ENCODE measurements at regions not wholly inside any gene's neighbourhood (a gene's known extent, or its start where the extent isn't known, plus 50 kb on each side); places are given as distances from the start of the nearest gene placed in this dataset.

DNA sequence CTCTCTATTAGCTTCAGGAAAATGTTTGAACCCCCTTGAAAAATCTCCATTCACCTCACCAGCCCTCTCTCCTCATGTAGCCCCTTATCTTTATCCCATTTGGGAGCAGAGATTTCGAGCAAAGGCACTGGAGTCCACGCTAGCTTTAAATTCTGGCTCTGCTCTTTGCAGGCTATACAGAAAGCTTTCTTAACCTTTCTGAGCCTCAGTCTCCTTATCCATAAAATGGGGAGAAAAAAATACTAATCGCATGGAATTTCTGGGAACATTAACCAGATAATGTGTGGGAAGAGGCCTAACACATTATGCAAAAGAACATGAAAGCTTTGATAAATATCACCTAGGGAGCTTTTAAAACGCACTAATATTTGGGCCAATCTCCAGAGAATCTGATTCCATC lies 476.3 kb upstream of the CDH5 start:
- POLR2A ChIA-PET, result no interaction called here
- ATAC-seq, result no peak
- CTCF ChIA-PET, result no interaction called here

GRCh38 chr16:65889533-65889966 lies 476.9 kb upstream of the CDH5 start:
- Histone ChIP-seq H3K36me3 (ENCODE audit: control insufficient read depth in 2 of 3, insufficient read depth in 3 of 3, low read length in 3 of 3) (no peaks in the 10 kb centered on the region), H3K4me1 (ENCODE audit: control insufficient read depth in 2 of 2, insufficient read depth in 2 of 2, low read length in 2 of 2) (no peaks in the 10 kb centered on the region), H3K9me3 (ENCODE audit: control insufficient read depth in 2 of 3, low read length in 3 of 3) (no peaks in the 10 kb centered on the region), H3K27me3 (ENCODE audit: control insufficient read depth in 2 of 2, insufficient read depth in 2 of 2, low read length in 2 of 2) (no peaks in the 10 kb centered on the region), H3K4me3 (ENCODE audit: low read length) (no peak overlapping the region), H3K27ac (ENCODE audit: low read depth, low read length) (no peak overlapping the region)
- POLR2A ChIA-PET, result no interaction called here
- ATAC-seq, result no peak
- intact Hi-C loops (cut with micrococcal nuclease), result no loop called here
- CTCF ChIA-PET, result no interaction called here
- Mint-ChIP-seq H3K4me3 (no peak overlapping the region), H3K9me3 (peaks cover 0 to 12% (median 2%) of the 10 kb centered on the region in 11 donors), H3K27me3 (peaks cover 0 to 5% (median 0%) of the 10 kb centered on the region in 5 donors), H3K36me3 (no peaks in the 10 kb centered on the region), H3K4me1 (no peaks in the 10 kb centered on the region), H3K27ac (no peak overlapping the region)
- DNase-seq, result no peak

More for the DNA sequence above, 476.3 kb upstream of the CDH5 start:
- no peak overlapping the region for H3K27ac ChIP-seq (ENCODE audit: low read depth, low read length)
- H3K4me3 ChIP-seq (ENCODE audit: low read length), result no peak overlapping the region
- Mint-ChIP-seq H3K9me3 (peaks cover 0 to 11% (median 2%) of the 10 kb centered on the region in 11 donors), H3K36me3 (no peaks in the 10 kb centered on the region), H3K27ac (no peak overlapping the region), H3K27me3 (peaks cover 0 to 5% (median 0%) of the 10 kb centered on the region in 5 donors), H3K4me1 (no peaks in the 10 kb centered on the region), H3K4me3 (no peak overlapping the region)
- no peaks in the 10 kb centered on the region for H3K36me3 ChIP-seq (ENCODE audit: control insufficient read depth in 2 of 3, insufficient read depth in 3 of 3, low read length in 3 of 3)
- no peaks in the 10 kb centered on the region for H3K4me1 ChIP-seq (ENCODE audit: control insufficient read depth in 2 of 2, insufficient read depth in 2 of 2, low read length in 2 of 2)
- no peaks in the 10 kb centered on the region for H3K9me3 ChIP-seq (ENCODE audit: control insufficient read depth in 2 of 3, low read length in 3 of 3)
- no peak for DNase-seq
- H3K27me3 ChIP-seq (ENCODE audit: control insufficient read depth in 2 of 2, insufficient read depth in 2 of 2, low read length in 2 of 2), result no peaks in the 10 kb centered on the region
- intact Hi-C loops (cut with micrococcal nuclease), result no loop called here

GRCh38 chr16:65888201-65888600 lies 478.3 kb upstream of the CDH5 start:
- no peak overlapping the region for H3K27ac ChIP-seq (ENCODE audit: low read depth, low read length)
- H3K4me3 Mint-ChIP-seq, result no peak overlapping the region
- H3K27ac Mint-ChIP-seq, result no peak overlapping the region
- intact Hi-C loops (cut with micrococcal nuclease), result no loop called here
- ATAC-seq (no peak), DNase-seq (no peak)
- no peaks in the 10 kb centered on the region for H3K9me3 ChIP-seq (ENCODE audit: control insufficient read depth in 2 of 3, low read length in 3 of 3)
- H3K4me3 ChIP-seq (ENCODE audit: low read length), result no peak overlapping the region
- H3K36me3 ChIP-seq (ENCODE audit: control insufficient read depth in 2 of 3, insufficient read depth in 3 of 3, low read length in 3 of 3), result no peaks in the 10 kb centered on the region
- H3K27me3 ChIP-seq (ENCODE audit: control insufficient read depth in 2 of 2, insufficient read depth in 2 of 2, low read length in 2 of 2), result no peaks in the 10 kb centered on the region
- no peaks in the 10 kb centered on the region for H3K4me1 ChIP-seq (ENCODE audit: control insufficient read depth in 2 of 2, insufficient read depth in 2 of 2, low read length in 2 of 2)
- no peaks in the 10 kb centered on the region for H3K4me1 Mint-ChIP-seq
- peaks cover 0 to 12% (median under 1%) of the 10 kb centered on the region in 11 donors for H3K9me3 Mint-ChIP-seq
- ChIA-PET POLR2A (no interaction called here), CTCF (no interaction called here)
- H3K36me3 Mint-ChIP-seq, result no peaks in the 10 kb centered on the region
- H3K27me3 Mint-ChIP-seq, result peaks cover 0 to 5% (median 0%) of the 10 kb centered on the region in 5 donors

GRCh38 chr16:65884018-65884417 lies 482.5 kb upstream of the CDH5 start:
- Mint-ChIP-seq H3K27me3 (peaks cover 0 to 15% (median 4%) of the 10 kb centered on the region in 5 donors), H3K36me3 (no peaks in the 10 kb centered on the region), H3K9me3 (peaks cover 0 to 12% (median 0%) of the 10 kb centered on the region in 11 donors), H3K4me3 (no peak overlapping the region), H3K27ac (no peak overlapping the region), H3K4me1 (no peaks in the 10 kb centered on the region)
- no peak for ATAC-seq
- Histone ChIP-seq H3K27ac (ENCODE audit: low read depth, low read length) (no peak overlapping the region), H3K9me3 (ENCODE audit: control insufficient read depth in 2 of 3, low read length in 3 of 3) (no peaks in the 10 kb centered on the region), H3K27me3 (ENCODE audit: control insufficient read depth in 2 of 2, insufficient read depth in 2 of 2, low read length in 2 of 2) (no peaks in the 10 kb centered on the region), H3K4me3 (ENCODE audit: low read length) (no peak overlapping the region), H3K36me3 (ENCODE audit: control insufficient read depth in 2 of 3, insufficient read depth in 3 of 3, low read length in 3 of 3) (no peaks in the 10 kb centered on the region), H3K4me1 (ENCODE audit: control insufficient read depth in 2 of 2, insufficient read depth in 2 of 2, low read length in 2 of 2) (no peaks in the 10 kb centered on the region)
- ChIA-PET POLR2A (no interaction called here), CTCF (no interaction called here)
- intact Hi-C loops (cut with micrococcal nuclease), result no loop called here
- no peak for DNase-seq

DNA sequence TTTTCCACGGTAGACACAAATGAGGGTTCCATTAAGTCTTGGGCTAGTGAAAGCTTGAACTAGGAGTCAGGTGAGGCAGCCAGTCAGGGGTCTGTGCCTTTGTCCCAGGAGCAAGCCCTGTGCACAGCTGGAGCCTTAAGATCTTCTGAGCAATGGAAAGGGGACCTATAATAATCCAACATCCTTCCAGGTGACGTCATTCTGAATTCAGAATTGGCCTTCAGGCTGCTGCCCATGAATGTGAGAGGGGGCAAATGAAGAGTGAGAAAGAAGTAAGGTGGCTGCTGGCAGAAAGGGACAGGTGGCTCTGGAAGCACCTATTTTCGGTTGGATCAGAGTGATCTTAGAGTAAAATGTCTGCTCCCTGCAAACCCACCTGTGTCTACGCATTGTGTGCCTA lies 488.1 kb upstream of the CDH5 start:
- Mint-ChIP-seq H3K27me3 (peaks cover 0 to 12% (median 5%) of the 10 kb centered on the region in 5 donors), H3K27ac (no peak overlapping the region), H3K4me1 (no peaks in the 10 kb centered on the region), H3K9me3 (peaks cover 0 to 12% (median 2%) of the 10 kb centered on the region in 11 donors), H3K36me3 (no peaks in the 10 kb centered on the region), H3K4me3 (no peak overlapping the region)
- no peak overlapping the region for H3K4me3 ChIP-seq (ENCODE audit: low read length)
- no peaks in the 10 kb centered on the region for H3K36me3 ChIP-seq (ENCODE audit: control insufficient read depth in 2 of 3, insufficient read depth in 3 of 3, low read length in 3 of 3)
- intact Hi-C loops (cut with micrococcal nuclease), result no loop called here
- ChIA-PET POLR2A (interaction anchor here (0.5 kb wide), 1 partner anchor 9 kb away, joined by 3 read pairs; no protein-coding TSS in a partner anchor), CTCF (no interaction called here)
- no peak for DNase-seq
- no peak overlapping the region for H3K27ac ChIP-seq (ENCODE audit: low read depth, low read length)
- no peaks in the 10 kb centered on the region for H3K27me3 ChIP-seq (ENCODE audit: control insufficient read depth in 2 of 2, insufficient read depth in 2 of 2, low read length in 2 of 2)
- no peak for ATAC-seq
- no peaks in the 10 kb centered on the region for H3K9me3 ChIP-seq (ENCODE audit: control insufficient read depth in 2 of 3, low read length in 3 of 3)
- H3K4me1 ChIP-seq (ENCODE audit: control insufficient read depth in 2 of 2, insufficient read depth in 2 of 2, low read length in 2 of 2), result no peaks in the 10 kb centered on the region

- H3K36me3 Mint-ChIP-seq, result peaks cover 0 to 3% (median 0%) of the 10 kb centered on the region in 5 donors
- H3K27me3 Mint-ChIP-seq, result peaks cover 0 to 11% (median 9%) of the 10 kb centered on the region in 5 donors
- intact Hi-C loops (cut with micrococcal nuclease), result no loop called here
- DNase-seq (no peak), ATAC-seq (no peak)
- Histone ChIP-seq H3K9me3 (ENCODE audit: control insufficient read depth in 2 of 3, low read length in 3 of 3) (no peaks in the 10 kb centered on the region), H3K27ac (ENCODE audit: low read depth, low read length) (no peak overlapping the region), H3K4me3 (ENCODE audit: low read length) (no peak overlapping the region), H3K36me3 (ENCODE audit: control insufficient read depth in 2 of 3, insufficient read depth in 3 of 3, low read length in 3 of 3) (no peaks in the 10 kb centered on the region), H3K27me3 (ENCODE audit: control insufficient read depth in 2 of 2, insufficient read depth in 2 of 2, low read length in 2 of 2) (no peaks in the 10 kb centered on the region), H3K4me1 (ENCODE audit: control insufficient read depth in 2 of 2, insufficient read depth in 2 of 2, low read length in 2 of 2) (no peaks in the 10 kb centered on the region)
- H3K9me3 Mint-ChIP-seq, result peaks cover 0 to 10% (median 2%) of the 10 kb centered on the region in 11 donors
- POLR2A ChIA-PET, result no interaction called here
- no peaks in the 10 kb centered on the region for H3K4me1 Mint-ChIP-seq
- H3K27ac Mint-ChIP-seq, result no peak overlapping the region
- H3K4me3 Mint-ChIP-seq, result no peak overlapping the region
- CTCF ChIA-PET, result no interaction called here
Observed at GRCh38 chr16:65876624-65877023, 489.9 kb upstream of the CDH5 start.

- Histone ChIP-seq H3K4me1 (ENCODE audit: control insufficient read depth in 2 of 2, insufficient read depth in 2 of 2, low read length in 2 of 2) (no peaks in the 10 kb centered on the region), H3K27ac (ENCODE audit: low read depth, low read length) (no peak overlapping the region), H3K36me3 (ENCODE audit: control insufficient read depth in 2 of 3, insufficient read depth in 3 of 3, low read length in 3 of 3) (no peaks in the 10 kb centered on the region), H3K9me3 (ENCODE audit: control insufficient read depth in 2 of 3, low read length in 3 of 3) (no peaks in the 10 kb centered on the region), H3K4me3 (ENCODE audit: low read length) (no peak overlapping the region), H3K27me3 (ENCODE audit: control insufficient read depth in 2 of 2, insufficient read depth in 2 of 2, low read length in 2 of 2) (no peaks in the 10 kb centered on the region)
- ChIA-PET CTCF (no interaction called here), POLR2A (no interaction called here)
- Mint-ChIP-seq H3K4me3 (no peak overlapping the region), H3K36me3 (peaks cover 0 to 3% (median 0%) of the 10 kb centered on the region in 5 donors), H3K27me3 (peaks cover 0 to 11% (median 6%) of the 10 kb centered on the region in 5 donors), H3K9me3 (peaks cover 0 to 6% (median 2%) of the 10 kb centered on the region in 11 donors), H3K4me1 (no peaks in the 10 kb centered on the region), H3K27ac (no peak overlapping the region)
- ATAC-seq, result no peak
- intact Hi-C loops (cut with micrococcal nuclease), result no loop called here
- no peak for DNase-seq
Observed at GRCh38 chr16:65876056-65876408, 490.5 kb upstream of the CDH5 start.

Data from naive thymus-derived CD4-positive, alpha-beta T cell (primary cell).